Neural progenitor cell (in vitro differentiated cells): ENCODE measurements at regions not wholly inside any gene's neighbourhood (a gene's known extent, or its start where the extent isn't known, plus 50 kb on each side); places are given as distances from the start of the nearest gene placed in this dataset.

Experiments
- DNase-seq: peaks from one replicate; pipeline ENCODE4 v3.0.0-alpha.2; 2016; ENCODE audit warnings: low spot score
- H2AFZ ChIP-seq: fragments of 200-600 bp; sonication (generic); replicated peaks from 2 replicates; pipeline ENCODE4 v1.6.1; 2016; ENCODE audit warnings: antibody characterized with exemption
- H3F3A ChIP-seq: fragments of 200-600 bp; sonication (generic); 2 replicates; pipeline ENCODE4 v1.6.1; 2016; ENCODE audit warnings: antibody characterized with exemption, low read depth
- H3K27ac ChIP-seq: fragments of 200-600 bp; sonication (generic); 2 replicates; pipeline ENCODE4 v1.5.1; 2016; ENCODE audit warnings: mild to moderate bottlenecking
- H3K27me3 ChIP-seq: fragments of 200-600 bp; sonication (generic); 2 replicates; pipeline ENCODE4 v1.6.1; 2016; ENCODE audit warnings: mild to moderate bottlenecking, moderate library complexity
- H3K36me3 ChIP-seq: fragments of 200-600 bp; sonication (generic); 2 replicates; pipeline ENCODE4 v1.5.1; 2016
- H3K4me1 ChIP-seq: fragments of 200-600 bp; sonication (generic); 2 replicates; pipeline ENCODE4 v1.6.1; 2016; ENCODE audit warnings: mixed run types
- H3K4me2 ChIP-seq: fragments of 200-600 bp; sonication (generic); 2 replicates; pipeline ENCODE4 v1.6.1; 2016
- H3K4me3 ChIP-seq: fragments of 200-600 bp; sonication (generic); 2 replicates; pipeline ENCODE4 v1.5.1; 2016
- H3K79me2 ChIP-seq: fragments of 200-600 bp; sonication (generic); 2 replicates; pipeline ENCODE4 v1.6.1; 2016; ENCODE audit warnings: low read depth
- H3K9ac ChIP-seq: fragments of 200-600 bp; sonication (generic); 2 replicates; pipeline ENCODE4 v1.6.1; 2016
- H3K9me3 ChIP-seq: fragments of 200-600 bp; sonication (generic); 2 replicates; pipeline ENCODE4 v1.5.1; 2016; ENCODE audit warnings: low read depth
- H4K20me1 ChIP-seq: fragments of 200-600 bp; sonication (generic); 2 replicates; pipeline ENCODE4 v1.6.1; 2016; ENCODE audit warnings: low read depth
- H3K27ac Mint-ChIP-seq: 3 replicates; pipeline ENCODE4 v1.8.0; 2021; ENCODE audit warnings: mixed read lengths
- H3K27me3 Mint-ChIP-seq: 2 replicates; pipeline ENCODE4 v1.8.0; 2022; ENCODE audit warnings: low read depth, mild to moderate bottlenecking, inconsistent platforms, moderate library complexity, mixed read lengths; ENCODE audit not compliant: insufficient read depth
- H3K36me3 Mint-ChIP-seq: 3 replicates; pipeline ENCODE4 v1.8.0; 2021; ENCODE audit warnings: mixed read lengths
- H3K4me1 Mint-ChIP-seq: 3 replicates; pipeline ENCODE4 v1.8.0; 2021; ENCODE audit warnings: mixed read lengths
- H3K4me3 Mint-ChIP-seq: 3 replicates; pipeline ENCODE4 v1.8.0; 2021; ENCODE audit warnings: mild to moderate bottlenecking, moderate library complexity, mixed read lengths
- H3K9me3 Mint-ChIP-seq: 3 replicates; pipeline ENCODE4 v1.8.0; 2020; ENCODE audit warnings: mixed read lengths
- CTCF ChIP-seq: fragments of 200-600 bp; sonication (generic); IDR thresholded peaks from 2 replicates; pipeline ENCODE4 v1.5.1; 2017; ENCODE audit warnings: antibody characterized with exemption, mild to moderate bottlenecking
- EZH2 ChIP-seq: fragments of 200-600 bp; sonication (generic); IDR thresholded peaks from 2 replicates; pipeline ENCODE4 v1.6.1; 2017; ENCODE audit warnings: antibody characterized with exemption, mild to moderate bottlenecking, moderate library complexity
- EZH2phosphoT487 ChIP-seq: fragments of 200-600 bp; sonication (generic); IDR thresholded peaks from 2 replicates; pipeline ENCODE4 v1.6.1; 2017; ENCODE audit warnings: antibody characterized with exemption

DNA sequence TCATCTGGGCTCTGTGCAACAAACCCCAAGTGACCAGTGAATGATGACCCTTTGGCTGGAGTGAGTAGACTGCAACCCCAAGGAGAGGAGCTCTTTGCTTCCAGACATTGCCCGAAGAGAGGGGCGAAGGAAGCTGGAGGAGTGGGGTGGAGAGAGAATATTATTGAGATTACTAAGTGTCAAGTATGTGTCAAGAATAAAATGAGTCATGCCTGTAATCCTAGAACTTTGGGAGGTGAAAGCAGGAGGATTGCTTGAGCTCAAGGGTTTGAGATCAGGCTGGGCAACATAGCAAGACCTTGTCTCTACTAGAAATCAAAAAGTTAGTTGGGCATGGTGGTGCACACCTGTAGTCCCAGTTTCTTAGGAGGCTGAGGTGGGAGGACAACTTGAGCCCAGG lies 142.0 kb upstream of the CCL2 start:
- H3K4me1 ChIP-seq, result no peaks in the 10 kb centered on the region
- peaks cover 3% of the 10 kb centered on the region for H3K4me1 Mint-ChIP-seq

DNA sequence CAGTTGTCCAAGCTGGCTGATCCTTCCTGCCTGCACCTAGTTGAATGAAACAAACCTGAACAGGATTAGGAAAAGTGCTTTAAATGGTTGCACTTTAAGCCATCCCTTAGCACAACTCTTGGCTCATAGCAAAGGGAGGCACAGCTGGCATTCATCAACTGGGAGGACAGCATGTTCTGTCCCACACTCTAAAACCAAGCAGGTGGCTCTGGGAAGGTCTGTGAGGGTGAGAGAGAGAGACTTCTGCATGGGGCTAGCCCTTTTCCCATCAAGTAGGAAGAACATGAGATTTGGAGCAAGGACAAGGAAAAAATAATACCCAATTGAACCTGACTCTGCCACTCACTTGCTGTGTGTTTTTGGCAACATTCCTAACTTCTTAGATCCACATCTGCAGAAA lies 140.9 kb upstream of the CCL2 start:
- H2AFZ ChIP-seq, result no peak overlapping the region
- no peak overlapping the region for H3K9ac ChIP-seq
- H3K4me3 ChIP-seq, result no peak overlapping the region
- H3K36me3 ChIP-seq, result no peaks in the 10 kb centered on the region
- H3K27ac ChIP-seq, result no peak overlapping the region
- Mint-ChIP-seq H3K27ac (no peak overlapping the region), H3K27me3 (peaks cover 8% of the 10 kb centered on the region), H3K4me3 (no peak overlapping the region), H3K9me3 (no peaks in the 10 kb centered on the region), H3K36me3 (no peaks in the 10 kb centered on the region), H3K4me1 (peaks cover 3% of the 10 kb centered on the region)
- no peaks in the 10 kb centered on the region for H3F3A ChIP-seq
- H3K4me2 ChIP-seq, result no peak overlapping the region
- H4K20me1 ChIP-seq, result no peaks in the 10 kb centered on the region
- TF ChIP-seq EZH2 (no peak), CTCF (no peak), EZH2phosphoT487 (no peak)
- DNase-seq, result no peak
- no peaks in the 10 kb centered on the region for H3K4me1 ChIP-seq
- H3K9me3 ChIP-seq, result no peaks in the 10 kb centered on the region
- no peaks in the 10 kb centered on the region for H3K79me2 ChIP-seq
- H3K27me3 ChIP-seq, result no peaks in the 10 kb centered on the region

More for the DNA sequence above, 142.0 kb upstream of the CCL2 start:
- DNase-seq, result no peak
- H3K79me2 ChIP-seq, result no peaks in the 10 kb centered on the region
- no peak overlapping the region for H3K4me2 ChIP-seq
- TF ChIP-seq EZH2 (no peak), EZH2phosphoT487 (no peak), CTCF (no peak)
- peaks cover 8% of the 10 kb centered on the region for H3K27me3 Mint-ChIP-seq
- no peak overlapping the region for H3K4me3 ChIP-seq
- H4K20me1 ChIP-seq, result no peaks in the 10 kb centered on the region
- H3K9me3 Mint-ChIP-seq, result no peaks in the 10 kb centered on the region
- H3K27ac ChIP-seq, result no peak overlapping the region
- no peak overlapping the region for H3K9ac ChIP-seq
- no peak overlapping the region for H3K4me3 Mint-ChIP-seq
- no peaks in the 10 kb centered on the region for H3K27me3 ChIP-seq
- H2AFZ ChIP-seq, result no peak overlapping the region
- no peaks in the 10 kb centered on the region for H3K9me3 ChIP-seq
- H3K36me3 ChIP-seq, result no peaks in the 10 kb centered on the region
- H3K36me3 Mint-ChIP-seq, result no peaks in the 10 kb centered on the region
- H3F3A ChIP-seq, result no peaks in the 10 kb centered on the region
- no peak overlapping the region for H3K27ac Mint-ChIP-seq

GRCh38 chr17:34116306-34116705 lies 138.8 kb upstream of the CCL2 start:
- H3K9me3 Mint-ChIP-seq, result no peaks in the 10 kb centered on the region

More at GRCh38 chr17:34116306-34116705, 138.8 kb upstream of the CCL2 start:
- no peak overlapping the region for H3K27ac Mint-ChIP-seq
- no peak overlapping the region for H2AFZ ChIP-seq
- no peaks in the 10 kb centered on the region for H3F3A ChIP-seq
- no peak overlapping the region for H3K9ac ChIP-seq
- no peak overlapping the region for H3K27ac ChIP-seq
- no peak for TF ChIP-seq CTCF
- TF ChIP-seq EZH2phosphoT487, result no peak
- TF ChIP-seq EZH2, result no peak
- no peaks in the 10 kb centered on the region for H3K79me2 ChIP-seq
- peaks cover 11% of the 10 kb centered on the region for H3K27me3 Mint-ChIP-seq
- no peaks in the 10 kb centered on the region for H3K36me3 Mint-ChIP-seq
- no peak overlapping the region for H3K4me3 Mint-ChIP-seq
- H3K4me3 ChIP-seq, result no peak overlapping the region
- H3K9me3 ChIP-seq, result no peaks in the 10 kb centered on the region
- no peaks in the 10 kb centered on the region for H3K27me3 ChIP-seq
- no peak for DNase-seq
- no peaks in the 10 kb centered on the region for H4K20me1 ChIP-seq
- no peaks in the 10 kb centered on the region for H3K36me3 ChIP-seq
- no peaks in the 10 kb centered on the region for H3K4me1 ChIP-seq
- no peak overlapping the region for H3K4me2 ChIP-seq
- H3K4me1 Mint-ChIP-seq, result peaks cover 4% of the 10 kb centered on the region
